OCI-LY3 (cell line): ENCODE measurements at regions not wholly inside any gene's neighbourhood (a gene's known extent, or its start where the extent isn't known, plus 50 kb on each side); places are given as distances from the start of the nearest gene placed in this dataset.

Experiments used
- H2AFZ ChIP-seq: fragments of 200-600, 300-600 bp; shearing (Covaris generic); 2 replicates; pipeline ENCODE4 v1.6.0; 2014; ENCODE audit warnings: antibody characterized with exemption, low read depth, low read length
- H3K27ac ChIP-seq: fragments of 200-600, 300-600 bp; sonication (generic); 2 replicates; pipeline ENCODE4 v1.5.1; 2014; ENCODE audit warnings: mild to moderate bottlenecking, low read length, moderate library complexity, mixed read lengths
- H3K27me3 ChIP-seq: fragments of 200-600, 300-600 bp; sonication (generic); 2 replicates; pipeline ENCODE4 v1.6.1; 2014; ENCODE audit warnings: low read depth, low read length, mixed read lengths
- H3K36me3 ChIP-seq: fragments of 200-600, 300-600 bp; sonication (generic); replicated peaks from 2 replicates; pipeline ENCODE3; 2014; ENCODE audit warnings: low read depth, low read length, mixed read lengths
- H3K4me1 ChIP-seq: fragments of 300-600, 200-600 bp; sonication (generic); 2 replicates; pipeline ENCODE4 v1.6.1; 2014; ENCODE audit warnings: low read length, mixed read lengths
- H3K4me2 ChIP-seq: fragments of 200-600, 300-600 bp; sonication (generic); 2 replicates; pipeline ENCODE4 v1.6.1; 2014; ENCODE audit warnings: low read length, mixed read lengths
- H3K4me3 ChIP-seq: fragments of 300-600, 200-600 bp; sonication (generic); 2 replicates; pipeline ENCODE4 v1.5.1; 2014; ENCODE audit warnings: antibody characterized with exemption, mild to moderate bottlenecking, low read length, moderate library complexity
- H3K79me2 ChIP-seq: fragments of 300-600, 200-600 bp; shearing (Covaris generic); 2 replicates; pipeline ENCODE4 v1.6.1; 2014; ENCODE audit warnings: mild to moderate bottlenecking, low read length, mixed read lengths
- H3K9ac ChIP-seq: fragments of 300-600, 200-600 bp; shearing (Covaris generic); 2 replicates; pipeline ENCODE4 v1.6.0; 2014; ENCODE audit warnings: mild to moderate bottlenecking, low read length, moderate library complexity
- H3K9me3 ChIP-seq: fragments of 200-600, 300-600 bp; shearing (Covaris generic); 2 replicates; pipeline ENCODE4 v1.6.1; 2014; ENCODE audit warnings: low read length, mixed read lengths; ENCODE audit not compliant: insufficient read depth
- H4K20me1 ChIP-seq: fragments of 200-600, 300-600 bp; sonication (generic); 2 replicates; pipeline ENCODE4 v1.6.1; 2016; ENCODE audit warnings: low read length, mixed read lengths; ENCODE audit not compliant: insufficient read depth
- CTCF ChIP-seq: fragments of 200-600, 300-600 bp; sonication (generic); IDR thresholded peaks from 2 replicates; pipeline ENCODE4 v1.5.1; 2014; ENCODE audit warnings: antibody characterized with exemption, low read length, low read depth
- EZH2phosphoT487 ChIP-seq: fragments of 200-600 bp; shearing (Covaris generic); IDR thresholded peaks from 2 replicates; pipeline ENCODE4 v1.6.1; 2018; ENCODE audit warnings: antibody characterized with exemption, mixed run types, low read depth

- TF ChIP-seq EZH2phosphoT487 (no peak), CTCF (no peak)
- Histone ChIP-seq H3K4me2 (no peak overlapping the region), H3K9ac (no peak overlapping the region), H3K79me2 (no peaks in the 10 kb centered on the region), H3K9me3 (no peaks in the 10 kb centered on the region), H3K36me3 (no peaks in the 10 kb centered on the region), H3K4me3 (no peak overlapping the region), H4K20me1 (no peaks in the 10 kb centered on the region), H3K27ac (no peak overlapping the region), H2AFZ (no peak overlapping the region), H3K4me1 (no peaks in the 10 kb centered on the region), H3K27me3 (no peaks in the 10 kb centered on the region)
Observed at GRCh38 chr1:79550402-79550801, 543.9 kb upstream of the ADGRL4 start.

GRCh38 chr1:79549201-79549600 is 542.7 kb upstream of the ADGRL4 start:
- H3K4me1 ChIP-seq, result no peaks in the 10 kb centered on the region
- no peaks in the 10 kb centered on the region for H3K9me3 ChIP-seq
- H3K9ac ChIP-seq, result no peak overlapping the region
- H3K4me3 ChIP-seq, result no peak overlapping the region
- H3K4me2 ChIP-seq, result no peak overlapping the region
- no peak overlapping the region for H3K27ac ChIP-seq
- no peaks in the 10 kb centered on the region for H3K27me3 ChIP-seq
- H3K36me3 ChIP-seq, result no peaks in the 10 kb centered on the region
- H3K79me2 ChIP-seq, result no peaks in the 10 kb centered on the region
- H4K20me1 ChIP-seq, result no peaks in the 10 kb centered on the region
- TF ChIP-seq CTCF (no peak), EZH2phosphoT487 (no peak)
- H2AFZ ChIP-seq, result no peak overlapping the region

GRCh38 chr1:79547514-79547913 is 541.0 kb upstream of the ADGRL4 start:
- Histone ChIP-seq H3K27ac (no peak overlapping the region), H3K4me3 (no peak overlapping the region), H2AFZ (no peak overlapping the region), H3K36me3 (no peaks in the 10 kb centered on the region), H3K79me2 (no peaks in the 10 kb centered on the region), H3K9ac (no peak overlapping the region), H3K4me2 (no peak overlapping the region), H4K20me1 (no peaks in the 10 kb centered on the region), H3K9me3 (no peaks in the 10 kb centered on the region), H3K4me1 (no peaks in the 10 kb centered on the region), H3K27me3 (no peaks in the 10 kb centered on the region)
- TF ChIP-seq CTCF (no peak), EZH2phosphoT487 (no peak)

GRCh38 chr1:79543394-79543793 is 536.9 kb upstream of the ADGRL4 start:
- no peak overlapping the region for H3K4me3 ChIP-seq
- no peak for TF ChIP-seq EZH2phosphoT487
- TF ChIP-seq CTCF, result no peak
- no peaks in the 10 kb centered on the region for H3K4me1 ChIP-seq
- H4K20me1 ChIP-seq, result no peaks in the 10 kb centered on the region
- H3K27me3 ChIP-seq, result no peaks in the 10 kb centered on the region
- no peak overlapping the region for H3K27ac ChIP-seq
- no peaks in the 10 kb centered on the region for H3K36me3 ChIP-seq
- no peak overlapping the region for H3K9ac ChIP-seq
- H2AFZ ChIP-seq, result no peak overlapping the region
- no peaks in the 10 kb centered on the region for H3K79me2 ChIP-seq
- H3K4me2 ChIP-seq, result no peak overlapping the region
- no peaks in the 10 kb centered on the region for H3K9me3 ChIP-seq
